8988T (cell line): ENCODE measurements at regions not wholly inside any gene's neighbourhood (a gene's known extent, or its start where the extent isn't known, plus 50 kb on each side); places are given as distances from the start of the nearest gene placed in this dataset.
"Not testable (repeated sequence)": the region's sequence is repeated elsewhere in the genome, so short reads cannot be mapped to it uniquely, and the experiment has no call there.

Source experiments
- DNase-seq: peaks from one replicate; pipeline ENCODE4 v3.0.0; 2011

- DNase-seq = no peak
Observed at GRCh38 chr3:106946866-106947265, 430.4 kb upstream of the CCDC54 start.

- DNase-seq = no peak
Observed at GRCh38 chr3:106957029-106957428, 420.2 kb upstream of the CCDC54 start.

GRCh38 chr3:106962993-106963392, 414.2 kb upstream of the CCDC54 start:
- no peak for DNase-seq

- DNase-seq = no peak
Observed at GRCh38 chr3:106963442-106963841, 413.8 kb upstream of the CCDC54 start.

GRCh38 chr3:106965307-106965706, 411.9 kb upstream of the CCDC54 start:
- no peak for DNase-seq

GRCh38 chr3:106969596-106969995, 407.6 kb upstream of the CCDC54 start:
- DNase-seq = no peak

GRCh38 chr3:106981392-106981791, 395.8 kb upstream of the CCDC54 start:
- DNase-seq = no peak

GRCh38 chr3:106985721-106986120, 391.5 kb upstream of the CCDC54 start:
- no peak for DNase-seq

GRCh38 chr3:106998841-106999682, 378.2 kb upstream of the CCDC54 start:
- not testable (repeated sequence) for DNase-seq

- DNase-seq = no peak
Observed at GRCh38 chr3:107001635-107002034, 375.6 kb upstream of the CCDC54 start.

- not testable (repeated sequence) for DNase-seq
Observed at GRCh38 chr3:107005352-107005751, 371.9 kb upstream of the CCDC54 start.

GRCh38 chr3:107008213-107008612, 369.0 kb upstream of the CCDC54 start:
- no peak for DNase-seq

- no peak for DNase-seq
Observed at GRCh38 chr3:107013641-107014040, 363.6 kb upstream of the CCDC54 start.

GRCh38 chr3:107024551-107025026, 352.6 kb upstream of the CCDC54 start:
- no peak for DNase-seq

- no peak for DNase-seq
Observed at GRCh38 chr3:107025961-107026360, 351.3 kb upstream of the CCDC54 start.

GRCh38 chr3:107028086-107028485, 349.2 kb upstream of the CCDC54 start:
- DNase-seq = no peak

- no peak for DNase-seq
Observed at GRCh38 chr3:107028626-107029025, 348.6 kb upstream of the CCDC54 start.

GRCh38 chr3:107032111-107032510, 345.1 kb upstream of the CCDC54 start:
- DNase-seq = no peak

- no peak for DNase-seq
Observed at GRCh38 chr3:107034142-107034541, 343.1 kb upstream of the CCDC54 start.

GRCh38 chr3:107035176-107035575, 342.1 kb upstream of the CCDC54 start:
- DNase-seq = no peak

GRCh38 chr3:107044677-107045076, 332.6 kb upstream of the CCDC54 start:
- DNase-seq = no peak

- DNase-seq = no peak
Observed at GRCh38 chr3:107045791-107046190, 331.4 kb upstream of the CCDC54 start.

GRCh38 chr3:107055181-107055942, 321.9 kb upstream of the CCDC54 start:
- DNase-seq = no peak

GRCh38 chr3:107061466-107061865, 315.8 kb upstream of the CCDC54 start:
- no peak for DNase-seq
